LoVo (cell line): ENCODE measurements at regions not wholly inside any gene's neighbourhood (a gene's known extent, or its start where the extent isn't known, plus 50 kb on each side); places are given as distances from the start of the nearest gene placed in this dataset.

Experiments used
- DNase-seq: peaks from one replicate; pipeline ENCODE4 v3.0.0-alpha.2; 2016; ENCODE audit warnings: low spot score

DNA sequence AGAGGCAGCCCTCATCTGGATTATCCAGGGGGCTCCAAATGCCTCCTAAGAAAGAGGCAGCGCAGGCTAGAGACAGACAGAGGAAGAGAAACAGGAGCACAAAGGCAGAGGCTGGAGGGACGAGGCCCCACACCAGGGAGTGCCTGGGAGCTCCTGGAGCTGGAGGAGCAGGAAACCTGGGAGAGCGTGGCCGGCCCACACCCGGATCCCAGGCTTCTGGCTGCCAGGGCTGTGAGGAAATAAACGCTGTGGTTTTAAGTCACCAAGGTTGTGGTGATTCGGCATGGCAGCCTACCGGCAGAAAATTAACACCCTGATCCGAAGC is 165.5 kb downstream of the OLFM1 start:
- no peak for DNase-seq

- no peak for DNase-seq
Observed at GRCh38 chr9:135253305-135254004, 166.0 kb downstream of the OLFM1 start.

- DNase-seq: no peak
Observed at GRCh38 chr9:135254176-135255032, 166.9 kb downstream of the OLFM1 start.

GRCh38 chr9:135255033-135255840 is 167.8 kb downstream of the OLFM1 start:
- DNase-seq: no peak

DNA sequence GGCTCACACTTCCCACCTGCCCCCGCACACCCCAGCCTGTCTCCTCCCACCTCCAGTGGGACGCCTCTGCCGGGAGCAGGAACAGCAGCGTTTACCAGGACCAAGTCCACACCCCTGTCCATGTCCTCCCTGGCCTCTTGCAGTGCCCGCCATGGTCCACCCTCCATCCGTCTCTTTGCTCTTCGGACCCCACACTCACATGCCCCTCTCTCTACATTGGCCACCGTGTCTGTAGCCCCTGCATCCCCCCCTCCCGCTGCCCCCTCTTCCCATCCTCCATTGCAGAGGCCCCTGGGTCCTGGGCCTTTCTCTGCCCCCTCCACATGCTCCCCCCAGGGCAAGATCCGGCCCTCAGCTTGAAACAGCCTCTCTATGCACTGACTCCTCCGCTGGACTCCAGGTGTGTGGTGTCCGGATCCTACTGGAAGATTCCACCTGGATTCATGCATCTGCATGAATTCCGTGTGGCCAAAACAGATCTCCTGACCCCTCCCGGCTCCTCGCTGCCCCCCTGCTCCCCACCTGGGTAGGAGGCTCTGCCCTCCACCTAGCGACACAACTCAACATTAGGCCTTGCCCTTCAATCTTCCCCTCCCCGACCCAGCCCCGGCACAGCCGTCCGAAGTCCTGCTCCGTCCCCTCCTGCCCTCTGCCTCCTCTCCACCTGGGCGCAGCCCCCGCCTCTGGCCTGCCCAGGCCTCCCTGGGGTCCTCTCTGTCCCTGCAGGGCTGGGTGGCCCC is 168.5 kb downstream of the OLFM1 start:
- DNase-seq: no peak

- no peak for DNase-seq
Observed at GRCh38 chr9:135256581-135257354, 169.3 kb downstream of the OLFM1 start.

GRCh38 chr9:135258461-135258860 is 171.0 kb downstream of the OLFM1 start:
- no peak for DNase-seq

DNA sequence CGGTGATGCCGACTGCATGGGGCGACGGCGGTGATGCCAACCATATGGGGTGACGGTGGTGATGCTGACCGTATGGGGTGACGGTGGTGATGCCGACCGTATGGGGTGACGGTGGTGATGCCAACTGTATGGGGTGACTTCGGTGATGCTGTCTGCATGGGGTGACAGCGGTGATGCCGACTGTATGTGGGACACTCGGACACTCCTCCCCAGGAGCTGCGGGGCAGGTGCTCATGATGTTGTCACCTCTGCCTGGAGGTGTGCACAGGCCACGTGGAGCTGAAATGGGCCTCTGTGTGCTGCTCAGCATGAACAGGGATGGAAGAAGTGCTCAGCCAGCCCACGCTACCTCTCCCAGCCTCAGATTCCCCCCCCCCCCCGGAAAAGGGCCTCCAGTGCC is 171.8 kb downstream of the OLFM1 start:
- DNase-seq: no peak

- DNase-seq: no peak
Observed at GRCh38 chr9:135260221-135261180, 173.0 kb downstream of the OLFM1 start.

GRCh38 chr9:135262248-135262647 is 174.8 kb downstream of the OLFM1 start:
- no peak for DNase-seq

DNA sequence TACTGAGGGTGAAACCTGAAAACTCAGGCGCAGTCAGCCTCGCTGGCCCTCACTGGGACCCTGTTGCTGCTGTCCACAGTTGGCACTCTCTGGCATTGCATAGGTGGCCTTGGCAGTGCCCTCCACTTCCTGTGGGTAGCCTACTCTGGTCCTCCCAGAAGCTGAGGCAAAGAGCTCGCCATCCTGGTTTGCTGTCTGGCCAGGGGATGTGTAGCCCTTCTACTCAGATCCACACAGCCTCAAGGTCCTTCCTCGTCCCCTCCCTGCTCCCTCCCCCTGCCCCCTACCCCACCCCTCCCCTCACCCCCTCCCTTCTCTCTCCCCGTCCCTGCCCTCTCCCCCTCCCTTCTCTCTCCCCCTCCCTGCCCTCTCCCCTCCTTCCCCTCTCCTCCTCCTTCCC is 176.0 kb downstream of the OLFM1 start:
- no peak for DNase-seq

- no peak for DNase-seq
Observed at GRCh38 chr9:135265931-135266330, 178.5 kb downstream of the OLFM1 start.

GRCh38 chr9:135267191-135267809 is 179.8 kb downstream of the OLFM1 start:
- no peak for DNase-seq

DNA sequence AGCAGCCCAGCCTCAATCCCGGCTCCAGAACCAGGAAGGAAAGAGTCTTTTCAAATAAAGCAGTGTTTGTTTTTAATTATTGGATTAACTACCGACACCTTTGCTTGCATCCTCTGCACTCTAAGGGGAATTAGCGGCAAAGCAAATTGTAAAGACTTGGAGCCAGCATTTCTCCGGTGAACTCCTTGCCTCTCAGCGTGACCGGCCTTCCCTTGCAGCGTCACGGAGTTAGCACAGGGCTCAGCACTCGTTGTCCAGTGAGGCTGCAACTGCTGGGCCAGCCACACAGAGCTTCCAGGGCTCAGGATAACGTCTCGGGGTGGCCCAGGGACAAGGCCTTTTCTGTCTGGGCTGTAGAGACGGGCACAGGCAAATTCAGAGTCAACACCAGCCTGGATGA is 180.6 kb downstream of the OLFM1 start:
- DNase-seq: no peak

DNA sequence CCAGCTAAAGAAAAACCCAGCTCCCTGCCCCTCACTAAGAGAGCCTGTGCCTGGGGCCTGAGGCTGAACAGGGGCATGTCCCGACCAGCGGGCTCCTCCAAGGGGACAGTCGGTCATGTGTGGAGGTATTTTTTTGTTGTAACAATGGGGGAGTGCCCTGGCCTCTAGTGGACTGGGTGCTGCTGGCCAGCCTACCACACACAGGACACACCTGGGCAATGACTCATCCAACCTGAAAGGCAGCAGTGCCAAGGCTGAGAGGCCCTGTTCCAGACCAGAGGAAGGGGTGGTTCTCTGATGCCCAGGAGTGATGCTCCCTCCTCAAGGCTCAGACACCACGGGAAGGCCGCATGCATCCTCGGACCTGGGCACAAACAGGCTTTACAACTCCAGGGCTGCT is 181.5 kb downstream of the OLFM1 start:
- no peak for DNase-seq

- DNase-seq: no peak
Observed at GRCh38 chr9:135269912-135270830, 182.7 kb downstream of the OLFM1 start.

GRCh38 chr9:135271425-135271824 is 184.0 kb downstream of the OLFM1 start:
- DNase-seq: no peak

- DNase-seq: no peak
Observed at GRCh38 chr9:135272608-135273007, 185.1 kb downstream of the OLFM1 start.

GRCh38 chr9:135273008-135273407 is 185.5 kb downstream of the OLFM1 start:
- DNase-seq: no peak
